Ovary (tissue), 3 donors: ENCODE measurements at regions not wholly inside any gene's neighbourhood (a gene's known extent, or its start where the extent isn't known, plus 50 kb on each side); places are given as distances from the start of the nearest gene placed in this dataset.

ENCODE experiments used
- EP300 ChIP-seq: sonication (generic); formaldehyde crosslinking; IDR thresholded peaks from one replicate; pipeline ENCODE4 v1.6.1; 2017; ENCODE audit warnings: antibody characterized with exemption
- TF ChIP-seq, protein P1 (sequence below), 3 donors: fragments of 450-650 bp in 2 of 3; fragments of 200-600 bp in 1 of 3; IDR thresholded peaks; one replicate each; pipeline versions ENCODE4 v1.5.1 to v1.8.0; 2016 to 2022; ENCODE audit warnings: antibody characterized with exemption in 3 of 3, mild to moderate bottlenecking in 1 of 3
- donor health status: DM: no; HTN: no; CAD: no.

DNA sequence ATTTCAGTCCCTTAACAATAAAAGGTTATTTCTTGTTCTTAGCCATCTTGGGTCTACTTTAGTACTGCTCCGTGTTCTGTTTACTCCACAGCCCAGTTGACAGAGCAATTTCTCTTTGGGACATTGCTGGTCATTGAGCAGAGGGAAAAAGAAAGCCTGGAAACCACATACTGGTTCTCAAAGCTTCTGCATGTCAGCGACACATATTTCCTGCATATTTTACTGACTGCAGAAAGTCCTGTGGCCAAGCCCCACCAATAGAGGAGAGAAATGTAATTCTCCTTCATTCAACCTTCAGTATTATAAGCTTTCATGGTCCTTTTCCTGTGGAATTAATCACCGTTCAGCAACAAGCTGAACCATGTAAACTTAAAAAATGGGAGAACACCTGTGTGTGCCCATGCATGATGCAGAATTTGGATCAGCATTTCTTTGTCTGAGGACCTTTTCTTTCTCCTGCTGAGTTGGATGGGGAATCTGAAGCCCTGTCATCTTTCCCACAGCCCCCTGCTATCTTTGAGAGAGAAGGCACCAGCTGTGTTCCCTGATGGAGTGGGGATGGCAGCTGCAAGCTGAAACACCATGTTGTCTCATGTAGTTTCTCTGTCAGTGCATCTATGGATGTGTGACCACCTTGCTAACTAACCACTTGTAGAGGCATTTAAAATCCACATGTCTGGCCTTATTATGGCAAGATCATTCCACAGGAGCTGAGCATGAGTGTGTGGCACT, 431.6 kb downstream of the MEIS1 start:
- TF ChIP-seq, protein P1, sequence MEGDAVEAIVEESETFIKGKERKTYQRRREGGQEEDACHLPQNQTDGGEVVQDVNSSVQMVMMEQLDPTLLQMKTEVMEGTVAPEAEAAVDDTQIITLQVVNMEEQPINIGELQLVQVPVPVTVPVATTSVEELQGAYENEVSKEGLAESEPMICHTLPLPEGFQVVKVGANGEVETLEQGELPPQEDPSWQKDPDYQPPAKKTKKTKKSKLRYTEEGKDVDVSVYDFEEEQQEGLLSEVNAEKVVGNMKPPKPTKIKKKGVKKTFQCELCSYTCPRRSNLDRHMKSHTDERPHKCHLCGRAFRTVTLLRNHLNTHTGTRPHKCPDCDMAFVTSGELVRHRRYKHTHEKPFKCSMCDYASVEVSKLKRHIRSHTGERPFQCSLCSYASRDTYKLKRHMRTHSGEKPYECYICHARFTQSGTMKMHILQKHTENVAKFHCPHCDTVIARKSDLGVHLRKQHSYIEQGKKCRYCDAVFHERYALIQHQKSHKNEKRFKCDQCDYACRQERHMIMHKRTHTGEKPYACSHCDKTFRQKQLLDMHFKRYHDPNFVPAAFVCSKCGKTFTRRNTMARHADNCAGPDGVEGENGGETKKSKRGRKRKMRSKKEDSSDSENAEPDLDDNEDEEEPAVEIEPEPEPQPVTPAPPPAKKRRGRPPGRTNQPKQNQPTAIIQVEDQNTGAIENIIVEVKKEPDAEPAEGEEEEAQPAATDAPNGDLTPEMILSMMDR (IDR thresholded peaks at IDR 0.05) = no peak
- no peak for TF ChIP-seq EP300
